SK-N-SH (cell line): ENCODE measurements at regions not wholly inside any gene's neighbourhood (a gene's known extent, or its start where the extent isn't known, plus 50 kb on each side); places are given as distances from the start of the nearest gene placed in this dataset.

Source experiments
- EZH2phosphoT487 ChIP-seq: fragments of 200-600 bp; sonication (generic); IDR thresholded peaks from 2 replicates; pipeline ENCODE4 v1.6.1; 2017; ENCODE audit warnings: low read depth, mixed run types, mild to moderate bottlenecking, antibody characterized with exemption, moderate library complexity, borderline replicate concordance
- FOXM1 ChIP-seq: IDR thresholded peaks from 2 replicates; pipeline ENCODE4 v1.4.0; 2012; ENCODE audit warnings: low read depth, mild to moderate bottlenecking
- GABPA ChIP-seq: IDR thresholded peaks from 2 replicates; pipeline ENCODE4 v1.4.0; 2012; ENCODE audit warnings: low read depth, mild to moderate bottlenecking
- GATA2 ChIP-seq: sonication (generic); formaldehyde crosslinking; IDR thresholded peaks from 2 replicates; pipeline ENCODE4 v1.5.0; 2020; ENCODE audit warnings: mild to moderate bottlenecking, missing genetic modification reagents
- JUND ChIP-seq: IDR thresholded peaks from 2 replicates; pipeline ENCODE4 v1.4.0; 2012
- POLR2AphosphoS5 ChIP-seq: IDR thresholded peaks from 2 replicates; pipeline ENCODE4 v1.6.1; 2012; ENCODE audit warnings: low read depth, low read length
- RCOR1 ChIP-seq: fragments of 150-350 bp; IDR thresholded peaks from 2 replicates; pipeline ENCODE4 v1.6.1; 2017; ENCODE audit warnings: antibody characterized with exemption, low read length
- TF ChIP-seq, protein P1 (sequence below): fragments of 200-600 bp; sonication (generic); IDR thresholded peaks from 2 replicates; pipeline ENCODE4 v1.6.1; 2017; ENCODE audit warnings: antibody characterized with exemption, mild to moderate bottlenecking, moderate library complexity
- TF ChIP-seq, protein P2 (sequence below): IDR thresholded peaks from 2 replicates; pipeline ENCODE4 v1.4.0; 2012; ENCODE audit warnings: low read depth, borderline replicate concordance
- TF ChIP-seq, protein P3 (sequence below): IDR thresholded peaks from 2 replicates; pipeline ENCODE4 v1.4.0; 2012; ENCODE audit warnings: low read depth

DNA sequence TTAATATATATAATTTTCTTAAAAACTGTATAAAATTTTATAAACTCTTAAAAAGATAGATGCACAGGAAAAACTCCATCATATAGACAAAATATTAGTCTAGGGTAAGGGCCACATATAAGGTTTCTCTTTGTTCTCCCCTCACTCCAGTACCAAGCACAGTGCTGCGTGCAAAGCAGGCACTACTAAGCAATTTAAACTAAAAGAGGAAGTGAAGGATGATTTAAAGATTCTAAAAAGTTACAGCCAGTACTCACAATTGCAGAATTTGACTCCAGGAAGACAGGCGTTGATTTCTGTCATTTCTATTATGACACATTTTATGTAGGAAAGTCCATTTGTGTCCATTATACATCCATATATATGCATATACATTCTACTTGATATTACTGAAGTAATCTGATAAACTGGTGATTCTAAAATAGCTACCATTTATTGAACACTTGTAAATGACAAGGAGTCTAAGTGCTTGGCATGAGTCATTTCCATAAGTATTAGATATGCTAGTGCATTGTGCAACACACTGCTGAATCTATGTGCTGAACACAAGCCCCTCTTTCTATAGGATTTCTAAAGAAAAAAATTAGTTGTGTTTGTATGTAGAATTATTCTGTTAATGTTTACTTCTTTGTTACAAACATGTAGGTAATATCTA is 785.5 kb upstream of the ARRDC4 start:
- no peak for TF ChIP-seq RCOR1
- no peak for TF ChIP-seq EZH2phosphoT487
- TF ChIP-seq GATA2 (CRISPR knock-in tag): no peak
- TF ChIP-seq GABPA: no peak
- TF ChIP-seq, protein P1, sequence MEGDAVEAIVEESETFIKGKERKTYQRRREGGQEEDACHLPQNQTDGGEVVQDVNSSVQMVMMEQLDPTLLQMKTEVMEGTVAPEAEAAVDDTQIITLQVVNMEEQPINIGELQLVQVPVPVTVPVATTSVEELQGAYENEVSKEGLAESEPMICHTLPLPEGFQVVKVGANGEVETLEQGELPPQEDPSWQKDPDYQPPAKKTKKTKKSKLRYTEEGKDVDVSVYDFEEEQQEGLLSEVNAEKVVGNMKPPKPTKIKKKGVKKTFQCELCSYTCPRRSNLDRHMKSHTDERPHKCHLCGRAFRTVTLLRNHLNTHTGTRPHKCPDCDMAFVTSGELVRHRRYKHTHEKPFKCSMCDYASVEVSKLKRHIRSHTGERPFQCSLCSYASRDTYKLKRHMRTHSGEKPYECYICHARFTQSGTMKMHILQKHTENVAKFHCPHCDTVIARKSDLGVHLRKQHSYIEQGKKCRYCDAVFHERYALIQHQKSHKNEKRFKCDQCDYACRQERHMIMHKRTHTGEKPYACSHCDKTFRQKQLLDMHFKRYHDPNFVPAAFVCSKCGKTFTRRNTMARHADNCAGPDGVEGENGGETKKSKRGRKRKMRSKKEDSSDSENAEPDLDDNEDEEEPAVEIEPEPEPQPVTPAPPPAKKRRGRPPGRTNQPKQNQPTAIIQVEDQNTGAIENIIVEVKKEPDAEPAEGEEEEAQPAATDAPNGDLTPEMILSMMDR: no peak
- TF ChIP-seq JUND: no peak
- no peak for TF ChIP-seq FOXM1
- TF ChIP-seq, protein P2, sequence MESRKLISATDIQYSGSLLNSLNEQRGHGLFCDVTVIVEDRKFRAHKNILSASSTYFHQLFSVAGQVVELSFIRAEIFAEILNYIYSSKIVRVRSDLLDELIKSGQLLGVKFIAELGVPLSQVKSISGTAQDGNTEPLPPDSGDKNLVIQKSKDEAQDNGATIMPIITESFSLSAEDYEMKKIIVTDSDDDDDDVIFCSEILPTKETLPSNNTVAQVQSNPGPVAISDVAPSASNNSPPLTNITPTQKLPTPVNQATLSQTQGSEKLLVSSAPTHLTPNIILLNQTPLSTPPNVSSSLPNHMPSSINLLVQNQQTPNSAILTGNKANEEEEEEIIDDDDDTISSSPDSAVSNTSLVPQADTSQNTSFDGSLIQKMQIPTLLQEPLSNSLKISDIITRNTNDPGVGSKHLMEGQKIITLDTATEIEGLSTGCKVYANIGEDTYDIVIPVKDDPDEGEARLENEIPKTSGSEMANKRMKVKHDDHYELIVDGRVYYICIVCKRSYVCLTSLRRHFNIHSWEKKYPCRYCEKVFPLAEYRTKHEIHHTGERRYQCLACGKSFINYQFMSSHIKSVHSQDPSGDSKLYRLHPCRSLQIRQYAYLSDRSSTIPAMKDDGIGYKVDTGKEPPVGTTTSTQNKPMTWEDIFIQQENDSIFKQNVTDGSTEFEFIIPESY: no peak
- TF ChIP-seq, protein P3, sequence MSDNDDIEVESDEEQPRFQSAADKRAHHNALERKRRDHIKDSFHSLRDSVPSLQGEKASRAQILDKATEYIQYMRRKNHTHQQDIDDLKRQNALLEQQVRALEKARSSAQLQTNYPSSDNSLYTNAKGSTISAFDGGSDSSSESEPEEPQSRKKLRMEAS: no peak
- TF ChIP-seq POLR2AphosphoS5: no peak
